GM23338 (cell line): ENCODE measurements at regions not wholly inside any gene's neighbourhood (a gene's known extent, or its start where the extent isn't known, plus 50 kb on each side); places are given as distances from the start of the nearest gene placed in this dataset.
A peak's percentile ranks its signal among the peaks of the same experiment; 100 is the strongest.

ENCODE experiments used
- ATAC-seq: fragments of 200-7000 bp; cut with Tn5 transposase; 3 replicates; pipeline ENCODE4 v1.9.1; 2020
- DNase-seq: peaks from one replicate; pipeline ENCODE4 v3.0.0-alpha.2; 2015; ENCODE audit warnings: low spot score
- H2AFZ ChIP-seq: fragments of 200-600 bp; sonication (generic); 2 replicates; pipeline ENCODE4 v1.8.0; 2016; ENCODE audit warnings: antibody characterized with exemption, mild to moderate bottlenecking, moderate library complexity
- H3F3A ChIP-seq: fragments of 200-600 bp; sonication (generic); replicated peaks from 2 replicates; pipeline ENCODE4 v1.8.0; 2017; ENCODE audit warnings: antibody characterized with exemption, mixed run types, low read depth
- H3K27ac ChIP-seq: fragments of 200-600 bp; sonication (generic); 2 replicates; pipeline ENCODE4 v1.6.1; 2016; ENCODE audit warnings: low read depth
- H3K27me3 ChIP-seq: fragments of 200-600 bp; sonication (generic); 2 replicates; pipeline ENCODE4 v1.8.0; 2016; ENCODE audit warnings: mild to moderate bottlenecking, mixed run types, moderate library complexity; ENCODE audit not compliant: insufficient read depth
- H3K36me3 ChIP-seq: fragments of 200-600 bp; sonication (generic); 2 replicates; pipeline ENCODE4 v1.8.0; 2016; ENCODE audit warnings: mild to moderate bottlenecking; ENCODE audit not compliant: insufficient read depth
- H3K4me1 ChIP-seq: fragments of 200-600 bp; sonication (generic); 2 replicates; pipeline ENCODE4 v1.8.0; 2016; ENCODE audit warnings: mild to moderate bottlenecking, moderate library complexity; ENCODE audit not compliant: insufficient read depth
- H3K4me2 ChIP-seq: fragments of 200-600 bp; sonication (generic); 2 replicates; pipeline ENCODE4 v1.7.1; 2017; ENCODE audit warnings: mixed run types
- H3K4me3 ChIP-seq: fragments of 200-600 bp; sonication (generic); 2 replicates; pipeline ENCODE4 v1.6.1; 2016; ENCODE audit warnings: mixed run types
- H3K79me2 ChIP-seq: fragments of 200-600 bp; sonication (generic); replicated peaks from 2 replicates; pipeline ENCODE4 v1.8.0; 2017; ENCODE audit warnings: mild to moderate bottlenecking; ENCODE audit not compliant: insufficient read depth
- H3K9me2 ChIP-seq: fragments of 200-600 bp; sonication (generic); 2 replicates; pipeline ENCODE4 v1.8.0; 2017; ENCODE audit not compliant: insufficient read depth
- H4K20me1 ChIP-seq: fragments of 200-600 bp; sonication (generic); replicated peaks from 2 replicates; pipeline ENCODE4 v1.8.0; 2017; ENCODE audit warnings: mild to moderate bottlenecking; ENCODE audit not compliant: insufficient read depth
- H3K27ac Mint-ChIP-seq: 2 replicates; pipeline ENCODE4 v1.8.0; 2020; ENCODE audit warnings: inconsistent platforms, mild to moderate bottlenecking, moderate library complexity, mixed read lengths
- H3K27me3 Mint-ChIP-seq: 3 replicates; pipeline ENCODE4 v1.8.0; 2022; ENCODE audit warnings: low read depth, mild to moderate bottlenecking, moderate library complexity, mixed read lengths, inconsistent platforms; ENCODE audit not compliant: insufficient read depth, poor library complexity
- H3K36me3 Mint-ChIP-seq: 3 replicates; pipeline ENCODE4 v1.8.0; 2021; ENCODE audit warnings: low read depth, mild to moderate bottlenecking, inconsistent platforms, moderate library complexity, mixed read lengths
- H3K4me1 Mint-ChIP-seq: 3 replicates; pipeline ENCODE4 v1.8.0; 2020; ENCODE audit warnings: mild to moderate bottlenecking, inconsistent platforms, mixed read lengths
- H3K4me3 Mint-ChIP-seq: 3 replicates; pipeline ENCODE4 v1.8.0; 2021; ENCODE audit warnings: moderate library complexity, mild to moderate bottlenecking, inconsistent platforms, mixed read lengths
- H3K9me3 Mint-ChIP-seq: 3 replicates; pipeline ENCODE4 v1.8.0; 2020; ENCODE audit warnings: moderate library complexity, mild to moderate bottlenecking, inconsistent platforms, mixed read lengths
- CREB1 ChIP-seq: fragments of 250-450 bp; sonication (Bioruptor Pico); IDR thresholded peaks from 2 replicates; pipeline ENCODE4 v1.5.0; 2020; ENCODE audit warnings: low read depth, mild to moderate bottlenecking, moderate library complexity
- EZH2phosphoT487 ChIP-seq: fragments of 200-600 bp; sonication (generic); IDR thresholded peaks from one replicate; pipeline ENCODE4 v1.8.1; 2018; ENCODE audit warnings: antibody characterized with exemption; ENCODE audit not compliant: unreplicated experiment
- JUNB ChIP-seq: IDR thresholded peaks from one replicate; pipeline ENCODE4 v1.6.1; 2016; ENCODE audit warnings: antibody characterized with exemption; ENCODE audit not compliant: unreplicated experiment
- NANOG ChIP-seq: IDR thresholded peaks from 2 replicates; pipeline ENCODE4 v1.6.1; 2016; ENCODE audit warnings: antibody characterized with exemption, borderline replicate concordance
- POLR2AphosphoS5 ChIP-seq: IDR thresholded peaks from 2 replicates; pipeline ENCODE4 v1.6.1; 2016; ENCODE audit warnings: antibody characterized with exemption, low read depth
- STAT1 ChIP-seq: IDR thresholded peaks from one replicate; pipeline ENCODE4 v1.6.1; 2016; ENCODE audit warnings: antibody characterized with exemption; ENCODE audit not compliant: unreplicated experiment
- ZNF114 ChIP-seq: fragments of 250-450 bp; sonication (Bioruptor Pico); IDR thresholded peaks from 2 replicates; pipeline ENCODE4 v1.5.0; 2020; ENCODE audit warnings: mild to moderate bottlenecking, moderate library complexity
- ZNF331 ChIP-seq: fragments of 250-450 bp; sonication (Bioruptor Pico); IDR thresholded peaks from 2 replicates; pipeline ENCODE4 v1.5.0; 2020; ENCODE audit warnings: low read depth, mild to moderate bottlenecking, moderate library complexity
- TF ChIP-seq, protein P1 (sequence below): IDR thresholded peaks from 2 replicates; pipeline ENCODE4 v1.6.1; 2016; ENCODE audit warnings: antibody characterized with exemption
- TF ChIP-seq, protein P2 (sequence below), 2 experiments: fragments of 200-600 bp in 1 of 2; sonication (generic) in 1 of 2; conservative IDR thresholded peaks; 2 replicates each; pipeline versions ENCODE4 v1.5.1 to v1.6.1; 2016 to 2017; ENCODE audit warnings: antibody characterized with exemption in 2 of 2, low read depth in 2 of 2, mild to moderate bottlenecking in 2 of 2, moderate library complexity in 1 of 2
- TF ChIP-seq, protein P3 (sequence below): fragments of 250-450 bp; sonication (Bioruptor Pico); IDR thresholded peaks from 2 replicates; pipeline ENCODE4 v1.5.0; 2020; ENCODE audit warnings: mild to moderate bottlenecking, moderate library complexity

DNA sequence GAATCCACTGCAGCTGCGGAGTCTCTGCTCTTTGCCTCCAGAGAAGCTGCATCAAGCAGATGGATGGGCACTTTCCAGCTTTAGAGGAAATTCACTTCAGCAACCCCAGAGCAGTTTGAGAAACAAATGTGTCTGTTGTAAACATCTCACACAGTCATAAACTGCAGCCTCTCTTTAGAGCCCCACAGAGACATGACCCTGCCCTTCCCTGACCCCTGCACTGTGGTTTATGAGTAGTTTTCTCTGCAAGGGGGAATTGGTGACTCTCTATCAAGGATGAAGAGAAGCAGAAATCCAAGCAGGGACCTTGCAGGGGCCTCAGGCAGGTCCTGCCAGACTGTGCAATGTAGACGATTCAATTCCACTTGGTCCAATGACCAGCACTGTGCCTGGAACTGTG is 160.2 kb downstream of the SH2D4B start:
- no peak overlapping the region for H3K4me2 ChIP-seq
- H3K27me3 Mint-ChIP-seq = peaks cover 11% of the 10 kb centered on the region
- H2AFZ ChIP-seq = 0 out of 2 replicates have a peak overlapping the region, but pooled peaks have one; percentile 10
- no peaks in the 10 kb centered on the region for H3K79me2 ChIP-seq
- H3F3A ChIP-seq = no peaks in the 10 kb centered on the region
- TF ChIP-seq, protein P1, sequence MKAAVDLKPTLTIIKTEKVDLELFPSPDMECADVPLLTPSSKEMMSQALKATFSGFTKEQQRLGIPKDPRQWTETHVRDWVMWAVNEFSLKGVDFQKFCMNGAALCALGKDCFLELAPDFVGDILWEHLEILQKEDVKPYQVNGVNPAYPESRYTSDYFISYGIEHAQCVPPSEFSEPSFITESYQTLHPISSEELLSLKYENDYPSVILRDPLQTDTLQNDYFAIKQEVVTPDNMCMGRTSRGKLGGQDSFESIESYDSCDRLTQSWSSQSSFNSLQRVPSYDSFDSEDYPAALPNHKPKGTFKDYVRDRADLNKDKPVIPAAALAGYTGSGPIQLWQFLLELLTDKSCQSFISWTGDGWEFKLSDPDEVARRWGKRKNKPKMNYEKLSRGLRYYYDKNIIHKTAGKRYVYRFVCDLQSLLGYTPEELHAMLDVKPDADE = no peak
- TF ChIP-seq EZH2phosphoT487 = no peak
- TF ChIP-seq NANOG = no peak
- TF ChIP-seq, protein P2, sequence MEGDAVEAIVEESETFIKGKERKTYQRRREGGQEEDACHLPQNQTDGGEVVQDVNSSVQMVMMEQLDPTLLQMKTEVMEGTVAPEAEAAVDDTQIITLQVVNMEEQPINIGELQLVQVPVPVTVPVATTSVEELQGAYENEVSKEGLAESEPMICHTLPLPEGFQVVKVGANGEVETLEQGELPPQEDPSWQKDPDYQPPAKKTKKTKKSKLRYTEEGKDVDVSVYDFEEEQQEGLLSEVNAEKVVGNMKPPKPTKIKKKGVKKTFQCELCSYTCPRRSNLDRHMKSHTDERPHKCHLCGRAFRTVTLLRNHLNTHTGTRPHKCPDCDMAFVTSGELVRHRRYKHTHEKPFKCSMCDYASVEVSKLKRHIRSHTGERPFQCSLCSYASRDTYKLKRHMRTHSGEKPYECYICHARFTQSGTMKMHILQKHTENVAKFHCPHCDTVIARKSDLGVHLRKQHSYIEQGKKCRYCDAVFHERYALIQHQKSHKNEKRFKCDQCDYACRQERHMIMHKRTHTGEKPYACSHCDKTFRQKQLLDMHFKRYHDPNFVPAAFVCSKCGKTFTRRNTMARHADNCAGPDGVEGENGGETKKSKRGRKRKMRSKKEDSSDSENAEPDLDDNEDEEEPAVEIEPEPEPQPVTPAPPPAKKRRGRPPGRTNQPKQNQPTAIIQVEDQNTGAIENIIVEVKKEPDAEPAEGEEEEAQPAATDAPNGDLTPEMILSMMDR (conservative IDR thresholded peaks at IDR 0.05; ENCODE audit: low read depth in 2 of 2) = no peak
- TF ChIP-seq POLR2AphosphoS5 = no peak
- TF ChIP-seq ZNF114 = no peak
- TF ChIP-seq STAT1 = no peak
- TF ChIP-seq, protein P3, sequence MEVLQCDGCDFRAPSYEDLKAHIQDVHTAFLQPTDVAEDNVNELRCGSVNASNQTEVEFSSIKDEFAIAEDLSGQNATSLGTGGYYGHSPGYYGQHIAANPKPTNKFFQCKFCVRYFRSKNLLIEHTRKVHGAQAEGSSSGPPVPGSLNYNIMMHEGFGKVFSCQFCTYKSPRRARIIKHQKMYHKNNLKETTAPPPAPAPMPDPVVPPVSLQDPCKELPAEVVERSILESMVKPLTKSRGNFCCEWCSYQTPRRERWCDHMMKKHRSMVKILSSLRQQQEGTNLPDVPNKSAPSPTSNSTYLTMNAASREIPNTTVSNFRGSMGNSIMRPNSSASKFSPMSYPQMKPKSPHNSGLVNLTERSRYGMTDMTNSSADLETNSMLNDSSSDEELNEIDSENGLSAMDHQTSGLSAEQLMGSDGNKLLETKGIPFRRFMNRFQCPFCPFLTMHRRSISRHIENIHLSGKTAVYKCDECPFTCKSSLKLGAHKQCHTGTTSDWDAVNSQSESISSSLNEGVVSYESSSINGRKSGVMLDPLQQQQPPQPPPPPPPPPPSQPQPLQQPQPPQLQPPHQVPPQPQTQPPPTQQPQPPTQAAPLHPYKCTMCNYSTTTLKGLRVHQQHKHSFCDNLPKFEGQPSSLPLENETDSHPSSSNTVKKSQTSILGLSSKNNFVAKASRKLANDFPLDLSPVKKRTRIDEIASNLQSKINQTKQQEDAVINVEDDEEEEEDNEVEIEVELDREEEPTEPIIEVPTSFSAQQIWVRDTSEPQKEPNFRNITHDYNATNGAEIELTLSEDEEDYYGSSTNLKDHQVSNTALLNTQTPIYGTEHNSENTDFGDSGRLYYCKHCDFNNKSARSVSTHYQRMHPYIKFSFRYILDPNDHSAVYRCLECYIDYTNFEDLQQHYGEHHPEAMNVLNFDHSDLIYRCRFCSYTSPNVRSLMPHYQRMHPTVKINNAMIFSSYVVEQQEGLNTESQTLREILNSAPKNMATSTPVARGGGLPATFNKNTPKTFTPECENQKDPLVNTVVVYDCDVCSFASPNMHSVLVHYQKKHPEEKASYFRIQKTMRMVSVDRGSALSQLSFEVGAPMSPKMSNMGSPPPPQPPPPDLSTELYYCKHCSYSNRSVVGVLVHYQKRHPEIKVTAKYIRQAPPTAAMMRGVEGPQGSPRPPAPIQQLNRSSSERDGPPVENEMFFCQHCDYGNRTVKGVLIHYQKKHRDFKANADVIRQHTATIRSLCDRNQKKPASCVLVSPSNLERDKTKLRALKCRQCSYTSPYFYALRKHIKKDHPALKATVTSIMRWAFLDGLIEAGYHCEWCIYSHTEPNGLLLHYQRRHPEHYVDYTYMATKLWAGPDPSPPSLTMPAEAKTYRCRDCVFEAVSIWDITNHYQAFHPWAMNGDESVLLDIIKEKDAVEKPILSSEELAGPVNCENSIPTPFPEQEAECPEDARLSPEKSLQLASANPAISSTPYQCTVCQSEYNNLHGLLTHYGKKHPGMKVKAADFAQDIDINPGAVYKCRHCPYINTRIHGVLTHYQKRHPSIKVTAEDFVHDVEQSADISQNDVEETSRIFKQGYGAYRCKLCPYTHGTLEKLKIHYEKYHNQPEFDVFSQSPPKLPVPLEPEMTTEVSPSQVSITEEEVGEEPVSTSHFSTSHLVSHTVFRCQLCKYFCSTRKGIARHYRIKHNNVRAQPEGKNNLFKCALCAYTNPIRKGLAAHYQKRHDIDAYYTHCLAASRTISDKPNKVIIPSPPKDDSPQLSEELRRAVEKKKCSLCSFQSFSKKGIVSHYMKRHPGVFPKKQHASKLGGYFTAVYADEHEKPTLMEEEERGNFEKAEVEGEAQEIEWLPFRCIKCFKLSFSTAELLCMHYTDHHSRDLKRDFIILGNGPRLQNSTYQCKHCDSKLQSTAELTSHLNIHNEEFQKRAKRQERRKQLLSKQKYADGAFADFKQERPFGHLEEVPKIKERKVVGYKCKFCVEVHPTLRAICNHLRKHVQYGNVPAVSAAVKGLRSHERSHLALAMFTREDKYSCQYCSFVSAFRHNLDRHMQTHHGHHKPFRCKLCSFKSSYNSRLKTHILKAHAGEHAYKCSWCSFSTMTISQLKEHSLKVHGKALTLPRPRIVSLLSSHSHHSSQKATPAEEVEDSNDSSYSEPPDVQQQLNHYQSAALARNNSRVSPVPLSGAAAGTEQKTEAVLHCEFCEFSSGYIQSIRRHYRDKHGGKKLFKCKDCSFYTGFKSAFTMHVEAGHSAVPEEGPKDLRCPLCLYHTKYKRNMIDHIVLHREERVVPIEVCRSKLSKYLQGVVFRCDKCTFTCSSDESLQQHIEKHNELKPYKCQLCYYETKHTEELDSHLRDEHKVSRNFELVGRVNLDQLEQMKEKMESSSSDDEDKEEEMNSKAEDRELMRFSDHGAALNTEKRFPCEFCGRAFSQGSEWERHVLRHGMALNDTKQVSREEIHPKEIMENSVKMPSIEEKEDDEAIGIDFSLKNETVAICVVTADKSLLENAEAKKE = no peak
- TF ChIP-seq JUNB = no peak
- no peak for TF ChIP-seq ZNF331
- TF ChIP-seq CREB1 (CRISPR knock-in tag) = no peak
- H3K36me3 Mint-ChIP-seq = no peaks in the 10 kb centered on the region
- H3K9me2 ChIP-seq = no peaks in the 10 kb centered on the region
- H3K36me3 ChIP-seq = no peaks in the 10 kb centered on the region
- H3K27ac ChIP-seq = no peak overlapping the region
- no peaks in the 10 kb centered on the region; the same call in 1 of the 3 replicates for H3K4me1 Mint-ChIP-seq
- ATAC-seq (no peak), DNase-seq (no peak)
- no peaks in the 10 kb centered on the region; the same call in 2 of the 3 replicates for H3K9me3 Mint-ChIP-seq
- no peak overlapping the region for H3K4me3 ChIP-seq
- H3K27me3 ChIP-seq = no peaks in the 10 kb centered on the region
- no peaks in the 10 kb centered on the region for H4K20me1 ChIP-seq
- 0 out of 2 replicates have a peak, but pooled peaks cover 3% of the 10 kb centered on the region for H3K4me1 ChIP-seq
- no peak overlapping the region for H3K4me3 Mint-ChIP-seq
- no peak overlapping the region for H3K27ac Mint-ChIP-seq
